K562 (cell line): ENCODE measurements at regions not wholly inside any gene's neighbourhood (a gene's known extent, or its start where the extent isn't known, plus 50 kb on each side); places are given as distances from the start of the nearest gene placed in this dataset.

Source experiments
- ATAC-seq: fragments of 200-7000 bp; cut with Tn5 transposase; 3 replicates; pipeline ENCODE4 v1.9.1; 2020; ENCODE audit warnings: moderate library complexity
- BruUV-seq: library from RNA; stranded (reverse); fragments of 400-500 nt; replicated peaks from 2 replicates; lab custom pipeline; 2021; lab: Mats Ljungman, UMichigan
- CTCF ChIA-PET: fragments of 300-600 bp; formaldehyde crosslinking; extraction: SDS; loops from one replicate; lab custom pipeline; 2021; ENCODE audit warnings: low intra/inter-chr PET ratio; lab: Yijun Ruan, JAX
- POLR2A ChIA-PET: fragments of 300-600, 350-650 bp; sonication (Branson Sonifier 250); formaldehyde crosslinking; extraction: SDS; loops from one replicate; lab custom pipeline; 2021; ENCODE audit warnings: antibody characterized with exemption, inconsistent platforms; lab: Yijun Ruan, JAX
- DNase-seq, 4 experiments: peaks; one replicate each; pipeline versions ENCODE4 v3.0.0 to v3.0.0-alpha.2; 2011 to 2018; ENCODE audit warnings: low spot score in 3 of 4, mixed read lengths in 3 of 4; ENCODE audit errors: extremely low read depth in 1 of 4
- FAIRE-seq: peaks from 2 replicates; lab custom pipeline; 2011; peaks lifted over from hg19 to GRCh38; lab: Jason Lieb, UNC
- H2AFZ ChIP-seq: 2 replicates; pipeline ENCODE4 v1.6.0; 2011; ENCODE audit warnings: low read depth, low read length, control low read depth, inconsistent platforms
- H3K27ac ChIP-seq: fragments of 200-600 bp; 3 replicates; pipeline ENCODE4 v1.8.0; 2011; ENCODE audit warnings: low read depth, mild to moderate bottlenecking, control low read depth, inconsistent platforms, low read length, moderate library complexity, mixed read lengths; ENCODE audit errors: extremely low read depth
- H3K27me3 ChIP-seq, 2 experiments: fragments of 300-600 bp in 1 of 2; 2 replicates in 1 of 2; 3 replicates in 1 of 2; pipeline versions ENCODE4 v1.6.0 to v1.8.0; 2011; ENCODE audit warnings: inconsistent platforms in 2 of 2, low read length in 2 of 2, mild to moderate bottlenecking in 1 of 2, mixed read lengths in 1 of 2, moderate library complexity in 1 of 2; ENCODE audit not compliant: control insufficient read depth in 2 of 2, insufficient read depth in 2 of 2
- H3K36me3 ChIP-seq: fragments of 300-600 bp; 3 replicates; pipeline ENCODE4 v1.8.0; 2011; ENCODE audit warnings: mild to moderate bottlenecking, low read length, inconsistent platforms; ENCODE audit not compliant: control insufficient read depth, insufficient read depth
- H3K4me1 ChIP-seq, 2 experiments: fragments of 200-600 bp in 1 of 2; replicated peaks in 1 of 2; 2 replicates in 1 of 2; 3 replicates in 1 of 2; pipeline versions ENCODE4 v1.5.1 to v1.8.0; 2011; ENCODE audit warnings: inconsistent platforms in 2 of 2, low read length in 2 of 2, mild to moderate bottlenecking in 1 of 2, mixed read lengths in 1 of 2, moderate library complexity in 1 of 2; ENCODE audit not compliant: control insufficient read depth in 2 of 2, insufficient read depth in 2 of 2
- H3K4me2 ChIP-seq: 2 replicates; pipeline ENCODE4 v1.6.1; 2011; ENCODE audit warnings: low read length, control low read depth, inconsistent platforms, mixed read lengths; ENCODE audit not compliant: insufficient read depth
- H3K4me3 ChIP-seq: fragments of 200-600 bp; sonication (generic), shearing (Covaris generic); 2 replicates; pipeline ENCODE4 v1.5.1; 2016; ENCODE audit warnings: control low read depth, inconsistent platforms
- H3K79me2 ChIP-seq: fragments of 200-600 bp; 3 replicates; pipeline ENCODE4 v1.8.0; 2011; ENCODE audit warnings: low read length, inconsistent platforms; ENCODE audit not compliant: control insufficient read depth, insufficient read depth
- H3K9ac ChIP-seq, 2 experiments: 2 replicates each; pipeline versions ENCODE4 v1.6.0 to v1.6.1; 2011; ENCODE audit warnings: low read depth in 2 of 2, low read length in 2 of 2, control low read depth in 1 of 2, inconsistent platforms in 1 of 2, mild to moderate bottlenecking in 1 of 2, mixed read lengths in 1 of 2; ENCODE audit not compliant: insufficient read depth in 1 of 2
- H3K9me1 ChIP-seq: one replicate; pipeline ENCODE4 v1.6.0; 2011; ENCODE audit warnings: inconsistent platforms, mild to moderate bottlenecking, low read length, moderate library complexity; ENCODE audit not compliant: control insufficient read depth, insufficient read depth
- H3K9me3 ChIP-seq: replicated peaks from 2 replicates; pipeline ENCODE4 v1.5.1; 2011; ENCODE audit warnings: low read depth, low read length, inconsistent platforms; ENCODE audit not compliant: control insufficient read depth, insufficient read depth
- H4K20me1 ChIP-seq: replicated peaks from 2 replicates; pipeline ENCODE4 v1.6.1; 2011; ENCODE audit warnings: low read length, inconsistent platforms, mixed read lengths; ENCODE audit not compliant: control insufficient read depth, insufficient read depth
- BRD9 ChIP-seq: fragments of 450-650 bp; IDR thresholded peaks from 2 replicates; pipeline ENCODE4 v1.6.1; 2018; ENCODE audit warnings: low read depth; ENCODE audit not compliant: partially characterized antibody
- CBX8 ChIP-seq: fragments of 200-600 bp; sonication (generic); IDR thresholded peaks from 2 replicates; pipeline ENCODE4 v1.6.1; 2012; ENCODE audit warnings: borderline replicate concordance, mixed run types, low read depth, mild to moderate bottlenecking, moderate library complexity, mixed read lengths, low read length, control low read depth, inconsistent platforms; ENCODE audit not compliant: poor library complexity, severe bottlenecking; ENCODE audit errors: extremely low read depth
- CEBPB ChIP-seq: fragments of 450-650 bp; IDR thresholded peaks from 2 replicates; pipeline ENCODE4 v1.6.1; 2016; ENCODE audit warnings: missing genetic modification characterization, missing compliant biosample characterization
- DPF2 ChIP-seq: fragments of 450-650 bp; IDR thresholded peaks from 2 replicates; pipeline ENCODE4 v1.6.1; 2016
- ELF2 ChIP-seq: fragments of 250-450 bp; sonication (Bioruptor Pico); IDR thresholded peaks from 2 replicates; pipeline ENCODE4 v1.5.0; 2021; ENCODE audit warnings: mild to moderate bottlenecking
- MAFF ChIP-seq: IDR thresholded peaks from 2 replicates; pipeline ENCODE4 v1.6.1; 2012; ENCODE audit warnings: low read length, improper control_type of control experiment
- NFIC ChIP-seq: fragments of 450-650 bp; IDR thresholded peaks from 2 replicates; pipeline ENCODE4 v1.6.1; 2017; ENCODE audit warnings: mild to moderate bottlenecking, inconsistent platforms
- NR3C1 ChIP-seq: sonication (generic); formaldehyde crosslinking; IDR thresholded peaks from 2 replicates; pipeline ENCODE4 v1.8.1; 2022; ENCODE audit warnings: missing genetic modification reagents
- SAFB2 ChIP-seq: fragments of 200-400 bp; formaldehyde crosslinking; IDR thresholded peaks from 2 replicates; pipeline ENCODE4 v1.6.1; 2018; ENCODE audit warnings: borderline replicate concordance, low read length, low read depth, moderate library complexity; ENCODE audit not compliant: severe bottlenecking
- SIRT6 ChIP-seq: IDR thresholded peaks from one replicate; pipeline ENCODE4 v1.6.1; 2012; ENCODE audit warnings: low read depth, mild to moderate bottlenecking, control low read depth, inconsistent platforms, low read length, moderate library complexity
- ZNF134 ChIP-seq: fragments of 250-450 bp; sonication (Bioruptor Pico); conservative IDR thresholded peaks from 2 replicates; pipeline ENCODE4 v1.4.0; 2020
- ZNF174 ChIP-seq: fragments of 250-450 bp; sonication (Bioruptor Pico); IDR thresholded peaks from 2 replicates; pipeline ENCODE4 v1.4.0; 2020; ENCODE audit warnings: mild to moderate bottlenecking
- ZNF57 ChIP-seq: fragments of 450-650 bp; formaldehyde crosslinking; IDR thresholded peaks from 2 replicates; pipeline ENCODE4 v1.4.0; 2020; ENCODE audit warnings: mild to moderate bottlenecking, moderate library complexity
- WGBS: fragments of 100-300 bp; shearing (Covaris generic); methylation state at CpG from one replicate; pipeline ENCODE4 v1.1.6; 2016; ENCODE audit warnings: low coverage, mixed read lengths; ENCODE audit not compliant: insufficient coverage; ENCODE audit errors: missing lambda C conversion rate; 5-methylcytosine and 5-hydroxymethylcytosine counted together
- in situ Hi-C: fragments of 300-500 bp; cut with MboI; formaldehyde crosslinking; loops from 4 replicates; pipeline ENCODE4 v1.15.0; 2018; ENCODE audit warnings: inconsistent platforms, mixed read lengths
- intact Hi-C: fragments of 100-400 bp; cut with micrococcal nuclease; formaldehyde crosslinking; loops from 2 replicates; pipeline ENCODE4 v1.14.2; 2022
- TF ChIP-seq, protein P1 (sequence below): sonication (generic); formaldehyde crosslinking; IDR thresholded peaks from 2 replicates; pipeline ENCODE4 v1.9.0; 2022; ENCODE audit warnings: mild to moderate bottlenecking, missing genetic modification reagents
- TF ChIP-seq, protein P2 (sequence below): fragments of 250-450 bp; sonication (Bioruptor Pico); IDR thresholded peaks from 2 replicates; pipeline ENCODE4 v1.5.1; 2021; ENCODE audit warnings: mild to moderate bottlenecking
- TF ChIP-seq, protein P3 (sequence below): fragments of 450-650 bp; IDR thresholded peaks from 2 replicates; pipeline ENCODE4 v1.6.1; 2016; ENCODE audit warnings: mild to moderate bottlenecking

DNA sequence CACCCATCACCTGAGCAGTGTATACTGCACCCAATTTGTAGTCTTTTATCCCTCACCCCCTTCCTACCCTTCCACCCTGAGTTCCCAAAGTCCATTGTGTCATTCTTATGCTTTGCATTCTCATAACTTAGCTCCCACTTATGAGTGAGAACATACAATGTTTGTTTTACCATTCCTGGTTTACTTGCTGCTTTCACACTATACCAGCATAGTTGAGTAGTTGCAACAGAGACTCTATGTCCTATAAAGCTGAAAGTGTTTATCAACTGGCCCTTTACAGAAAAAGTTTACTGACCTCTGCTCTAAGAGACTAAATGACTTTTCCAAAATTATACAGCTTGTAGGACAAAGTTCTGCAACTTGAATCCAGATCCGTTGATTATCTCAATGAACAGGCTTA, 61.1 kb upstream of the BLTP1 start:
- Histone ChIP-seq H3K9ac (no peak overlapping the region), H3K27ac (no peak overlapping the region), H3K4me3 (no peak overlapping the region), H3K9me3 (no peaks in the 10 kb centered on the region), H3K9me1 (no peaks in the 10 kb centered on the region), H3K27me3 (no peaks in the 10 kb centered on the region; a peak in 1 of 5 replicates), H3K4me2 (no peak overlapping the region), H2AFZ (no peak overlapping the region), H3K4me1 (no peaks in the 10 kb centered on the region), H3K79me2 (no peaks in the 10 kb centered on the region), H3K36me3 (no peaks in the 10 kb centered on the region), H4K20me1 (no peaks in the 10 kb centered on the region)
- 0% methylated on average over 1 of the region's 1 CpG for WGBS
- ChIA-PET CTCF (no interaction called here), POLR2A (no interaction called here)
- no peak for ATAC-seq
- no peak for TF ChIP-seq ELF2 (CRISPR knock-in tag)
- TF ChIP-seq, protein P1, sequence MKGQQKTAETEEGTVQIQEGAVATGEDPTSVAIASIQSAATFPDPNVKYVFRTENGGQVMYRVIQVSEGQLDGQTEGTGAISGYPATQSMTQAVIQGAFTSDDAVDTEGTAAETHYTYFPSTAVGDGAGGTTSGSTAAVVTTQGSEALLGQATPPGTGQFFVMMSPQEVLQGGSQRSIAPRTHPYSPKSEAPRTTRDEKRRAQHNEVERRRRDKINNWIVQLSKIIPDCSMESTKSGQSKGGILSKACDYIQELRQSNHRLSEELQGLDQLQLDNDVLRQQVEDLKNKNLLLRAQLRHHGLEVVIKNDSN: no peak
- TF ChIP-seq, protein P2, sequence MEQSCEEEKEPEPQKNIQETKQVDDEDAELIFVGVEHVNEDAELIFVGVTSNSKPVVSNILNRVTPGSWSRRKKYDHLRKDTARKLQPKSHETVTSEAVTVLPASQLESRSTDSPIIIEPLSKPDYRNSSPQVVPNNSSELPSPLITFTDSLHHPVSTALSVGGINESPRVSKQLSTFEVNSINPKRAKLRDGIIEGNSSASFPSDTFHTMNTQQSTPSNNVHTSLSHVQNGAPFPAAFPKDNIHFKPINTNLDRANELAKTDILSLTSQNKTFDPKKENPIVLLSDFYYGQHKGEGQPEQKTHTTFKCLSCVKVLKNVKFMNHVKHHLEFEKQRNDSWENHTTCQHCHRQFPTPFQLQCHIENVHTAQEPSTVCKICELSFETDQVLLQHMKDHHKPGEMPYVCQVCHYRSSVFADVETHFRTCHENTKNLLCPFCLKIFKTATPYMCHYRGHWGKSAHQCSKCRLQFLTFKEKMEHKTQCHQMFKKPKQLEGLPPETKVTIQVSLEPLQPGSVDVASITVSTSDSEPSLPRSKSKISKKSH (CRISPR knock-in tag): no peak
- TF ChIP-seq MAFF: no peak
- TF ChIP-seq CBX8: no peak
- TF ChIP-seq, protein P3, sequence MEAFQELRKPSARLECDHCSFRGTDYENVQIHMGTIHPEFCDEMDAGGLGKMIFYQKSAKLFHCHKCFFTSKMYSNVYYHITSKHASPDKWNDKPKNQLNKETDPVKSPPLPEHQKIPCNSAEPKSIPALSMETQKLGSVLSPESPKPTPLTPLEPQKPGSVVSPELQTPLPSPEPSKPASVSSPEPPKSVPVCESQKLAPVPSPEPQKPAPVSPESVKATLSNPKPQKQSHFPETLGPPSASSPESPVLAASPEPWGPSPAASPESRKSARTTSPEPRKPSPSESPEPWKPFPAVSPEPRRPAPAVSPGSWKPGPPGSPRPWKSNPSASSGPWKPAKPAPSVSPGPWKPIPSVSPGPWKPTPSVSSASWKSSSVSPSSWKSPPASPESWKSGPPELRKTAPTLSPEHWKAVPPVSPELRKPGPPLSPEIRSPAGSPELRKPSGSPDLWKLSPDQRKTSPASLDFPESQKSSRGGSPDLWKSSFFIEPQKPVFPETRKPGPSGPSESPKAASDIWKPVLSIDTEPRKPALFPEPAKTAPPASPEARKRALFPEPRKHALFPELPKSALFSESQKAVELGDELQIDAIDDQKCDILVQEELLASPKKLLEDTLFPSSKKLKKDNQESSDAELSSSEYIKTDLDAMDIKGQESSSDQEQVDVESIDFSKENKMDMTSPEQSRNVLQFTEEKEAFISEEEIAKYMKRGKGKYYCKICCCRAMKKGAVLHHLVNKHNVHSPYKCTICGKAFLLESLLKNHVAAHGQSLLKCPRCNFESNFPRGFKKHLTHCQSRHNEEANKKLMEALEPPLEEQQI: no peak
- no peak for TF ChIP-seq ZNF134 (CRISPR knock-in tag)
- TF ChIP-seq SAFB2: no peak
- TF ChIP-seq ZNF57: no peak
- TF ChIP-seq DPF2: no peak
- no peak for TF ChIP-seq SIRT6
- no peak for TF ChIP-seq NR3C1 (CRISPR knock-in tag)
- TF ChIP-seq CEBPB (tag): no peak
- TF ChIP-seq ZNF174 (CRISPR knock-in tag): no peak
- TF ChIP-seq BRD9: no peak
- no peak for TF ChIP-seq NFIC
- no peak for FAIRE-seq
- DNase-seq: no peak
- intact Hi-C loops: no loop called here
- in situ Hi-C loops: no loop called here
- BruUV-seq: no TSS peak
